SK-N-SH treated with all-trans-retinoic acid at 6 μM for 48 hours (cell line): ENCODE measurements at regions not wholly inside any gene's neighbourhood (a gene's known extent, or its start where the extent isn't known, plus 50 kb on each side); places are given as distances from the start of the nearest gene placed in this dataset.

ENCODE experiments used
- ATAC-seq: fragments of 200-7000 bp; cut with Tn5 transposase; 3 replicates; pipeline ENCODE4 v1.9.1; 2020; ENCODE audit warnings: mild to moderate bottlenecking, moderate library complexity
- ARNTL ChIP-seq: fragments of 450-650 bp; formaldehyde crosslinking; IDR thresholded peaks from 2 replicates; pipeline ENCODE4 v1.5.0; 2020; ENCODE audit warnings: low read depth, mild to moderate bottlenecking, moderate library complexity, borderline replicate concordance
- BACH2 ChIP-seq: fragments of 250-450 bp; sonication (Bioruptor Pico); IDR thresholded peaks from 2 replicates; pipeline ENCODE4 v1.9.0; 2021; ENCODE audit warnings: mild to moderate bottlenecking, borderline replicate concordance
- CSDC2 ChIP-seq: fragments of 250-450 bp; sonication (Bioruptor Pico); IDR thresholded peaks from 2 replicates; pipeline ENCODE4 v1.5.0; 2020; ENCODE audit warnings: mild to moderate bottlenecking, moderate library complexity
- ESRRG ChIP-seq: fragments of 250-450 bp; sonication (Bioruptor Pico); IDR thresholded peaks from 2 replicates; pipeline ENCODE4 v1.6.1; 2021; ENCODE audit warnings: mild to moderate bottlenecking
- GLIS3 ChIP-seq: fragments of 250-450 bp; sonication (Bioruptor Pico); IDR thresholded peaks from 2 replicates; pipeline ENCODE4 v1.5.0; 2020; ENCODE audit warnings: mild to moderate bottlenecking, moderate library complexity
- OSR1 ChIP-seq: fragments of 250-450 bp; sonication (Bioruptor Pico); IDR thresholded peaks from 2 replicates; pipeline ENCODE4 v1.8.0; 2022; ENCODE audit warnings: moderate library complexity, mild to moderate bottlenecking, inconsistent platforms
- PATZ1 ChIP-seq: fragments of 250-450 bp; sonication (Bioruptor Pico); IDR thresholded peaks from 2 replicates; pipeline ENCODE4 v1.8.0; 2020; ENCODE audit warnings: mild to moderate bottlenecking, moderate library complexity, borderline replicate concordance
- PPARA ChIP-seq: fragments of 250-450 bp; sonication (Bioruptor Pico); IDR thresholded peaks from 2 replicates; pipeline ENCODE4 v1.5.0; 2020; ENCODE audit warnings: mild to moderate bottlenecking, borderline replicate concordance
- RARB ChIP-seq: fragments of 250-450 bp; sonication (Bioruptor Pico); IDR thresholded peaks from 2 replicates; pipeline ENCODE4 v1.8.0; 2021; ENCODE audit warnings: mild to moderate bottlenecking, moderate library complexity
- SNAI2 ChIP-seq: fragments of 250-450 bp; sonication (Bioruptor Pico); IDR thresholded peaks from 2 replicates; pipeline ENCODE4 v1.5.0; 2020; ENCODE audit warnings: mild to moderate bottlenecking, moderate library complexity
- TOX ChIP-seq: fragments of 250-450 bp; sonication (Bioruptor Pico); IDR thresholded peaks from 2 replicates; pipeline ENCODE4 v1.8.0; 2021; ENCODE audit warnings: mild to moderate bottlenecking, moderate library complexity, borderline replicate concordance
- ZC3H10 ChIP-seq: fragments of 250-450 bp; sonication (Bioruptor Pico); IDR thresholded peaks from 2 replicates; pipeline ENCODE4 v1.5.1; 2021; ENCODE audit warnings: mild to moderate bottlenecking, moderate library complexity
- ZFP3 ChIP-seq: fragments of 250-450 bp; sonication (Bioruptor Pico); IDR thresholded peaks from 2 replicates; pipeline ENCODE4 v1.5.0; 2020; ENCODE audit warnings: mild to moderate bottlenecking, moderate library complexity
- ZFP30 ChIP-seq: fragments of 450-650 bp; formaldehyde crosslinking; IDR thresholded peaks from 2 replicates; pipeline ENCODE4 v1.5.0; 2022; ENCODE audit warnings: mild to moderate bottlenecking, moderate library complexity
- ZNF565 ChIP-seq: fragments of 450-650 bp; formaldehyde crosslinking; conservative IDR thresholded peaks from 2 replicates; pipeline ENCODE4 v1.5.0; 2020; ENCODE audit warnings: low read depth, mild to moderate bottlenecking, moderate library complexity
- ZNF70 ChIP-seq: fragments of 450-650 bp; formaldehyde crosslinking; IDR thresholded peaks from 2 replicates; pipeline ENCODE4 v1.5.0; 2020; ENCODE audit warnings: mild to moderate bottlenecking, moderate library complexity
- ZNF8 ChIP-seq: fragments of 450-650 bp; formaldehyde crosslinking; IDR thresholded peaks from 2 replicates; pipeline ENCODE4 v1.5.0; 2020; ENCODE audit warnings: mild to moderate bottlenecking, moderate library complexity
- TF ChIP-seq, protein P1 (sequence below): fragments of 250-450 bp; sonication (Bioruptor Pico); IDR thresholded peaks from 2 replicates; pipeline ENCODE4 v1.5.0; 2020; ENCODE audit warnings: mild to moderate bottlenecking, moderate library complexity
- TF ChIP-seq, protein P2 (sequence below): fragments of 250-450 bp; sonication (Bioruptor Pico); IDR thresholded peaks from 2 replicates; pipeline ENCODE4 v1.8.0; 2021; ENCODE audit warnings: low read depth, mild to moderate bottlenecking, moderate library complexity, borderline replicate concordance

GRCh38 chr14:85280074-85280473 is 249.9 kb upstream of the FLRT2 start (continued):
- TF ChIP-seq, protein P1, sequence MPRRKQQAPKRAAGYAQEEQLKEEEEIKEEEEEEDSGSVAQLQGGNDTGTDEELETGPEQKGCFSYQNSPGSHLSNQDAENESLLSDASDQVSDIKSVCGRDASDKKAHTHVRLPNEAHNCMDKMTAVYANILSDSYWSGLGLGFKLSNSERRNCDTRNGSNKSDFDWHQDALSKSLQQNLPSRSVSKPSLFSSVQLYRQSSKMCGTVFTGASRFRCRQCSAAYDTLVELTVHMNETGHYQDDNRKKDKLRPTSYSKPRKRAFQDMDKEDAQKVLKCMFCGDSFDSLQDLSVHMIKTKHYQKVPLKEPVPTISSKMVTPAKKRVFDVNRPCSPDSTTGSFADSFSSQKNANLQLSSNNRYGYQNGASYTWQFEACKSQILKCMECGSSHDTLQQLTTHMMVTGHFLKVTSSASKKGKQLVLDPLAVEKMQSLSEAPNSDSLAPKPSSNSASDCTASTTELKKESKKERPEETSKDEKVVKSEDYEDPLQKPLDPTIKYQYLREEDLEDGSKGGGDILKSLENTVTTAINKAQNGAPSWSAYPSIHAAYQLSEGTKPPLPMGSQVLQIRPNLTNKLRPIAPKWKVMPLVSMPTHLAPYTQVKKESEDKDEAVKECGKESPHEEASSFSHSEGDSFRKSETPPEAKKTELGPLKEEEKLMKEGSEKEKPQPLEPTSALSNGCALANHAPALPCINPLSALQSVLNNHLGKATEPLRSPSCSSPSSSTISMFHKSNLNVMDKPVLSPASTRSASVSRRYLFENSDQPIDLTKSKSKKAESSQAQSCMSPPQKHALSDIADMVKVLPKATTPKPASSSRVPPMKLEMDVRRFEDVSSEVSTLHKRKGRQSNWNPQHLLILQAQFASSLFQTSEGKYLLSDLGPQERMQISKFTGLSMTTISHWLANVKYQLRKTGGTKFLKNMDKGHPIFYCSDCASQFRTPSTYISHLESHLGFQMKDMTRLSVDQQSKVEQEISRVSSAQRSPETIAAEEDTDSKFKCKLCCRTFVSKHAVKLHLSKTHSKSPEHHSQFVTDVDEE (CRISPR knock-in tag): no peak
- no peak for TF ChIP-seq BACH2 (CRISPR knock-in tag)

DNA sequence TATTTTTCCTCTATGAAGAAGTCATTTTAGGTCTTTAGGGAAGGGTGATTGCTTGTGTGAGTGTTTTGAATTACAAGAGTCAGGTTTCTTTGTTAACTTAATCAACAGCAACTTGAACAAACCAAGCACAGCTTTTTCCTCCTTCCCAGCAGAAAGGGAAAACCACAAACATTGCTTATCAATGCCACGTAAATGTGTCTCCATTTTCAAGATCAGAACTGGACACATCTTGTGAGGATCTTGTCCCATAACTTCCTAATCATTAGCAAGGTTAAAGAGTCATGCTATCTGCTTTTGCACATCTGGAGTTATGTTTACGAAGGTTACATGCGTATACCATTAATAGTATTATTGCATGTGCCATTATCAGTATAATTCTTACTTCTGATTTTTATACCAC is 248.0 kb upstream of the FLRT2 start:
- TF ChIP-seq BACH2 (CRISPR knock-in tag) (no peak), CSDC2 (CRISPR knock-in tag) (no peak), OSR1 (CRISPR knock-in tag) (no peak)
- TF ChIP-seq, protein P1 (CRISPR knock-in tag): no peak
- no peak for ATAC-seq

GRCh38 chr14:85288041-85288440 is 241.9 kb upstream of the FLRT2 start:
- TF ChIP-seq RARB (CRISPR knock-in tag) (no peak), ZFP30 (no peak), GLIS3 (CRISPR knock-in tag) (no peak), ZC3H10 (CRISPR knock-in tag) (no peak)
- no peak for ATAC-seq

- TF ChIP-seq BACH2 (CRISPR knock-in tag): no peak
- TF ChIP-seq, protein P1 (CRISPR knock-in tag): no peak
- no peak for TF ChIP-seq ZNF565
- no peak for TF ChIP-seq ZNF70
- TF ChIP-seq ZNF8 (CRISPR knock-in tag): no peak
- TF ChIP-seq CSDC2 (CRISPR knock-in tag): no peak
- TF ChIP-seq TOX (CRISPR knock-in tag): no peak
- no peak for TF ChIP-seq ARNTL (CRISPR knock-in tag)
- no peak for TF ChIP-seq ESRRG (CRISPR knock-in tag)
- TF ChIP-seq SNAI2 (CRISPR knock-in tag): no peak
- no peak for ATAC-seq
Observed at GRCh38 chr14:85291731-85292130, 238.2 kb upstream of the FLRT2 start.

- no peak for ATAC-seq
- no peak for TF ChIP-seq TOX (CRISPR knock-in tag)
- no peak for TF ChIP-seq ZFP30
- TF ChIP-seq OSR1 (CRISPR knock-in tag): no peak
- TF ChIP-seq ZNF565: no peak
- TF ChIP-seq, protein P2, sequence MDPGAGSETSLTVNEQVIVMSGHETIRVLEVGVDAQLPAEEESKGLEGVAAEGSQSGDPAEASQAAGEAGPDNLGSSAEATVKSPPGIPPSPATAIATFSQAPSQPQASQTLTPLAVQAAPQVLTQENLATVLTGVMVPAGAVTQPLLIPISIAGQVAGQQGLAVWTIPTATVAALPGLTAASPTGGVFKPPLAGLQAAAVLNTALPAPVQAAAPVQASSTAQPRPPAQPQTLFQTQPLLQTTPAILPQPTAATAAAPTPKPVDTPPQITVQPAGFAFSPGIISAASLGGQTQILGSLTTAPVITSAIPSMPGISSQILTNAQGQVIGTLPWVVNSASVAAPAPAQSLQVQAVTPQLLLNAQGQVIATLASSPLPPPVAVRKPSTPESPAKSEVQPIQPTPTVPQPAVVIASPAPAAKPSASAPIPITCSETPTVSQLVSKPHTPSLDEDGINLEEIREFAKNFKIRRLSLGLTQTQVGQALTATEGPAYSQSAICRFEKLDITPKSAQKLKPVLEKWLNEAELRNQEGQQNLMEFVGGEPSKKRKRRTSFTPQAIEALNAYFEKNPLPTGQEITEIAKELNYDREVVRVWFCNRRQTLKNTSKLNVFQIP (CRISPR knock-in tag): no peak
- TF ChIP-seq ZNF70: no peak
- TF ChIP-seq PPARA (CRISPR knock-in tag): no peak
- TF ChIP-seq ZFP3 (CRISPR knock-in tag): no peak
- TF ChIP-seq PATZ1 (CRISPR knock-in tag): no peak
- TF ChIP-seq ESRRG (CRISPR knock-in tag): no peak
- no peak for TF ChIP-seq ZNF8 (CRISPR knock-in tag)
Observed at GRCh38 chr14:85293612-85294234, 236.2 kb upstream of the FLRT2 start.
